Neural progenitor cell (in vitro differentiated cells): ENCODE measurements at regions not wholly inside any gene's neighbourhood (a gene's known extent, or its start where the extent isn't known, plus 50 kb on each side); places are given as distances from the start of the nearest gene placed in this dataset.

Experiments used
- DNase-seq: peaks from one replicate; pipeline ENCODE4 v3.0.0-alpha.2; 2016; ENCODE audit warnings: low spot score
- H2AFZ ChIP-seq: fragments of 200-600 bp; sonication (generic); replicated peaks from 2 replicates; pipeline ENCODE4 v1.6.1; 2016; ENCODE audit warnings: antibody characterized with exemption
- H3F3A ChIP-seq: fragments of 200-600 bp; sonication (generic); 2 replicates; pipeline ENCODE4 v1.6.1; 2016; ENCODE audit warnings: antibody characterized with exemption, low read depth
- H3K27ac ChIP-seq: fragments of 200-600 bp; sonication (generic); 2 replicates; pipeline ENCODE4 v1.5.1; 2016; ENCODE audit warnings: mild to moderate bottlenecking
- H3K27me3 ChIP-seq: fragments of 200-600 bp; sonication (generic); 2 replicates; pipeline ENCODE4 v1.6.1; 2016; ENCODE audit warnings: mild to moderate bottlenecking, moderate library complexity
- H3K36me3 ChIP-seq: fragments of 200-600 bp; sonication (generic); 2 replicates; pipeline ENCODE4 v1.5.1; 2016
- H3K4me1 ChIP-seq: fragments of 200-600 bp; sonication (generic); 2 replicates; pipeline ENCODE4 v1.6.1; 2016; ENCODE audit warnings: mixed run types
- H3K4me2 ChIP-seq: fragments of 200-600 bp; sonication (generic); 2 replicates; pipeline ENCODE4 v1.6.1; 2016
- H3K4me3 ChIP-seq: fragments of 200-600 bp; sonication (generic); 2 replicates; pipeline ENCODE4 v1.5.1; 2016
- H3K79me2 ChIP-seq: fragments of 200-600 bp; sonication (generic); 2 replicates; pipeline ENCODE4 v1.6.1; 2016; ENCODE audit warnings: low read depth
- H3K9ac ChIP-seq: fragments of 200-600 bp; sonication (generic); 2 replicates; pipeline ENCODE4 v1.6.1; 2016
- H3K9me3 ChIP-seq: fragments of 200-600 bp; sonication (generic); 2 replicates; pipeline ENCODE4 v1.5.1; 2016; ENCODE audit warnings: low read depth
- H4K20me1 ChIP-seq: fragments of 200-600 bp; sonication (generic); 2 replicates; pipeline ENCODE4 v1.6.1; 2016; ENCODE audit warnings: low read depth
- H3K27ac Mint-ChIP-seq: 3 replicates; pipeline ENCODE4 v1.8.0; 2021; ENCODE audit warnings: mixed read lengths
- H3K27me3 Mint-ChIP-seq: 2 replicates; pipeline ENCODE4 v1.8.0; 2022; ENCODE audit warnings: low read depth, mild to moderate bottlenecking, inconsistent platforms, moderate library complexity, mixed read lengths; ENCODE audit not compliant: insufficient read depth
- H3K36me3 Mint-ChIP-seq: 3 replicates; pipeline ENCODE4 v1.8.0; 2021; ENCODE audit warnings: mixed read lengths
- H3K4me1 Mint-ChIP-seq: 3 replicates; pipeline ENCODE4 v1.8.0; 2021; ENCODE audit warnings: mixed read lengths
- H3K4me3 Mint-ChIP-seq: 3 replicates; pipeline ENCODE4 v1.8.0; 2021; ENCODE audit warnings: mild to moderate bottlenecking, moderate library complexity, mixed read lengths
- H3K9me3 Mint-ChIP-seq: 3 replicates; pipeline ENCODE4 v1.8.0; 2020; ENCODE audit warnings: mixed read lengths
- CTCF ChIP-seq: fragments of 200-600 bp; sonication (generic); IDR thresholded peaks from 2 replicates; pipeline ENCODE4 v1.5.1; 2017; ENCODE audit warnings: antibody characterized with exemption, mild to moderate bottlenecking
- EZH2 ChIP-seq: fragments of 200-600 bp; sonication (generic); IDR thresholded peaks from 2 replicates; pipeline ENCODE4 v1.6.1; 2017; ENCODE audit warnings: antibody characterized with exemption, mild to moderate bottlenecking, moderate library complexity
- EZH2phosphoT487 ChIP-seq: fragments of 200-600 bp; sonication (generic); IDR thresholded peaks from 2 replicates; pipeline ENCODE4 v1.6.1; 2017; ENCODE audit warnings: antibody characterized with exemption

- Histone ChIP-seq H3F3A (no peaks in the 10 kb centered on the region), H3K36me3 (no peaks in the 10 kb centered on the region), H3K27ac (no peak overlapping the region), H2AFZ (no peak overlapping the region), H3K4me2 (no peak overlapping the region), H3K9me3 (peaks cover 3% of the 10 kb centered on the region), H3K79me2 (no peaks in the 10 kb centered on the region), H3K4me3 (no peak overlapping the region), H3K27me3 (no peaks in the 10 kb centered on the region), H3K4me1 (no peaks in the 10 kb centered on the region), H4K20me1 (no peaks in the 10 kb centered on the region), H3K9ac (no peak overlapping the region)
- Mint-ChIP-seq H3K36me3 (peaks cover 7% of the 10 kb centered on the region), H3K4me1 (no peaks in the 10 kb centered on the region), H3K27ac (no peak overlapping the region), H3K27me3 (no peaks in the 10 kb centered on the region), H3K9me3 (peaks cover 14% of the 10 kb centered on the region), H3K4me3 (no peak overlapping the region)
- no peak for DNase-seq
- TF ChIP-seq EZH2 = no peak
- no peak for TF ChIP-seq EZH2phosphoT487
- TF ChIP-seq CTCF = no peak
Observed at GRCh38 chr4:124132161-124132560, 580.4 kb downstream of the ANKRD50 start.

- no peaks in the 10 kb centered on the region for H3F3A ChIP-seq
- H3K79me2 ChIP-seq = no peaks in the 10 kb centered on the region
- no peaks in the 10 kb centered on the region for H3K27me3 ChIP-seq
- TF ChIP-seq EZH2 (no peak), EZH2phosphoT487 (no peak), CTCF (no peak)
- H2AFZ ChIP-seq = no peak overlapping the region
- H3K4me1 ChIP-seq = no peaks in the 10 kb centered on the region
- H3K36me3 ChIP-seq = no peaks in the 10 kb centered on the region
- H4K20me1 ChIP-seq = no peaks in the 10 kb centered on the region
- H3K9ac ChIP-seq = no peak overlapping the region
- H3K4me2 ChIP-seq = no peak overlapping the region
- no peak for DNase-seq
- no peak overlapping the region for H3K4me3 ChIP-seq
- no peak overlapping the region for H3K27ac ChIP-seq
- Mint-ChIP-seq H3K4me1 (no peaks in the 10 kb centered on the region), H3K27ac (no peak overlapping the region), H3K9me3 (peaks cover 18% of the 10 kb centered on the region), H3K36me3 (peaks cover 7% of the 10 kb centered on the region), H3K27me3 (no peaks in the 10 kb centered on the region), H3K4me3 (no peak overlapping the region)
- H3K9me3 ChIP-seq = peaks cover 3% of the 10 kb centered on the region
Observed at GRCh38 chr4:124133753-124134152, 578.8 kb downstream of the ANKRD50 start.

GRCh38 chr4:124135409-124135813 lies 577.1 kb downstream of the ANKRD50 start:
- Histone ChIP-seq H3K4me2 (no peak overlapping the region), H3K27me3 (no peaks in the 10 kb centered on the region), H4K20me1 (no peaks in the 10 kb centered on the region), H3K27ac (no peak overlapping the region), H2AFZ (no peak overlapping the region), H3K9ac (no peak overlapping the region), H3K4me1 (no peaks in the 10 kb centered on the region), H3K9me3 (peaks cover 3% of the 10 kb centered on the region), H3K36me3 (no peaks in the 10 kb centered on the region), H3F3A (no peaks in the 10 kb centered on the region), H3K4me3 (no peak overlapping the region), H3K79me2 (no peaks in the 10 kb centered on the region)
- no peak overlapping the region for H3K4me3 Mint-ChIP-seq
- DNase-seq = no peak
- H3K4me1 Mint-ChIP-seq = no peaks in the 10 kb centered on the region
- TF ChIP-seq EZH2phosphoT487 (no peak), CTCF (no peak), EZH2 (no peak)
- no peaks in the 10 kb centered on the region for H3K27me3 Mint-ChIP-seq
- no peak overlapping the region for H3K27ac Mint-ChIP-seq
- peaks cover 20% of the 10 kb centered on the region for H3K9me3 Mint-ChIP-seq
- peaks cover 4% of the 10 kb centered on the region for H3K36me3 Mint-ChIP-seq
